Hematopoietic multipotent progenitor cell treated with erythropoietin and hydrocortisone succinate and interleukin-3 and kit ligand, for 8 days (in vitro differentiated cells): ENCODE measurements at regions not wholly inside any gene's neighbourhood (a gene's known extent, or its start where the extent isn't known, plus 50 kb on each side); places are given as distances from the start of the nearest gene placed in this dataset.
A peak's percentile ranks its signal among the peaks of the same experiment; 100 is the strongest.

ENCODE experiments used
- DNase-seq: peaks from one replicate; pipeline ENCODE4 v3.0.0-alpha.2; 2015

- peak; percentile 25 for DNase-seq
These were observed 164.8 kb downstream of the HAPSTR1 start for GRCh38 chr16:9256196-9256595.

GRCh38 chr16:9257843-9258242, 166.4 kb downstream of the HAPSTR1 start:
- DNase-seq, result no peak

DNA sequence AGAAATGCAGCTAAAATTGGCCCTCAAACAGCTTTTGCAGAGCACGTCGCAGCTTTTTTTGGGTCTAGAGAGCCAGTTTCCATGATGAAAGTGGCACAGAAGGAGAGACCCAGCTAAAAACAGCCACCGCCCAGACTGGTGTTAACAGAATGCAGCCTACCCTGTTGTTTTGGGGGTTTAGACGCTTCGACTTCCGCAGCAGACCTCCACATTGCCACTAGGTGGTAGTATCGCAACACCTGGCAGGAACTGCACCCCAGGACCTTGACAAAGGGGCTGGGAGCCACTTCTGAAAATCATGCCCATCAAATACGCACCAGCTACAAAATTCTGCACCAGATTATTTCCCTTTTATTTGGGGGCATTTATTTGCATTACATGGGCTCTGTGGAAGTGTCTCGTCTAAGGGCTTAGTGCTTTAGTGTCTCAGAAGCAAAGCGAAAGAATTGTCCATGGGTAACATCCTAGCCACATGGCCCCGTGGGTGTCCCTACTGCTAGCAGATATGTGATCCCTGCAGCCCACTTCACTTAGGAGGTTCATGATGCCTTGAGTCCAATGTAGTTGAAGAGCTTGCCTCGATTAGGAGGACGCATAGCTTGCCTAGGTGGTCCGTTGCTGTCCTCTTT, 167.1 kb downstream of the HAPSTR1 start:
- peak; percentile 24 for DNase-seq

- no peak for DNase-seq
These were observed 168.6 kb downstream of the HAPSTR1 start for GRCh38 chr16:9259914-9260608.

DNA sequence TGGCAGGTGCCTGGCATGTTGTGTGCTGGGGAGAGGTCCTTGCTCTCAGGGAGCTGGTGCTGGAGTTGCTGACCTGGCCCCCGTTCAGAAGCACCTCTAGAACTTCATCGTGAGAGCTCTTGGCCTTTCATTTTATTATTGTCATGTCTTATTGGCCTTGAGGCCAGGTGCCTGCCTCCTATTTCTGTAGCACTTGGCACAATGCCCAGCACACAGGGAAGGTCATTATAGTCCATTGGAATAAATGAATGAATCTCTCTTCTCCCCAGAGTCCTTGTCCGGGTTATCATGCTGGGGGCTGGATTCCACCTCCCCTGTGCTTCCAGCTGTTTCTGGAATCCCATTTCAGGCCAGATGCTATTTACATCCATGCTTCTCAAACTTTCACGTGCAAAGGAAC, 169.2 kb downstream of the HAPSTR1 start:
- no peak for DNase-seq

- DNase-seq, result no peak
These were observed 169.9 kb downstream of the HAPSTR1 start for GRCh38 chr16:9261376-9261775.

DNA sequence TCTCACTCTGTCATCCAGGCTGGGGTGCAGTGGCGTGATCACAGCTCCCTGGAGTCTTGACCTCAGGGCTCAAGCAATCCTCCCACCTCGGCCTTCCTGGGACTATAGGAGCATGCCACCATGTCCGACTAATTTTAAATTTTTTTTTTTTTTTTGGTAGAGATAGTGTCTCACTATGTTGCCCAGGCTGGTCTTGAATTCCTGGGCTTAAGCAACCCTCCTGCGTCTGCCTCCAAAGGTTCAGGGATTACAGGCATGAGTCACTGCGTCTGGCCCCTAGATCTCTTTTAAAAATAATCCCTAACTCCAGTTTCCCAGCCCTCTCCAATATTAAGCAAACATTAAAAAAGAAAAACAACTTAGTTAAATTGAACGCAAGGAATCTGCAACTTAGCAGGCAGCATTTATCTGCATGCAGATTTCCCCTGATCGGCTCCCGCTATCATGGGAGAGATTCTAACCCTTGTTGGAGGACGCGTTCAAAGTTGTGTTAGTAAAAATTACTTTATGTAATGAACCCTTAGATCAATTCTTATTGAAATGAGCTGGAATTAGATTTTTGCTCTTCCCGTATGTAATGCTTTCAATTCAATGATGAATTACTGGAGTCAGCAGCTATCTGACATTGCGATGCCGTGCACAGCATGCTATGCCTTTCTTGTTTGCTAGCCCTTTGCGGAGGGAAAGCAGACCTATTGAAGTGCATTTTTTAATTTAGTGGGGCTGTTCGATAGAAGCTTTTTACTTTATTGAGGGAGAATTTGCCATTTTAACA, 171.7 kb downstream of the HAPSTR1 start:
- no peak for DNase-seq

GRCh38 chr16:9264067-9264466, 172.6 kb downstream of the HAPSTR1 start:
- no peak for DNase-seq

DNA sequence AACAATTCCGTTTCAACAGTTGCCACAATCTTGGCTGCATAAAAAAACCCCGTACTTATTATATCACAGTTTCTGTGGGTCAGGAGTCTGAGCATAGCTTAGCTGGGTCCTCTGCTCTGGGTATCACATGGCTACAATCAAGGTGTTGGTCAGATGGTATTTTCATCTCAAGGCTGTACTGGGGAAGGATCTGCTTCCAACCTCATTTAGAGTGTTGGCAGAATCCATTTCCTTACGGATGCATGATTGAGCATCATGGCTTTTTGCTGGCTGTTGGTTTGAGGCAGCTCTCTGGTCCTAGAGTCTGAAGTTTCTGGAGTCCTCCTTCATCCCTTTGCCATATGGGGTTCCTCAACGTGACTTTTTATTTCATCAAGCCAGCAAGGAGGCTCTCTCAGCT, 177.0 kb downstream of the HAPSTR1 start:
- no peak for DNase-seq

- no peak for DNase-seq
These were observed 179.0 kb downstream of the HAPSTR1 start for GRCh38 chr16:9270424-9270823.

DNA sequence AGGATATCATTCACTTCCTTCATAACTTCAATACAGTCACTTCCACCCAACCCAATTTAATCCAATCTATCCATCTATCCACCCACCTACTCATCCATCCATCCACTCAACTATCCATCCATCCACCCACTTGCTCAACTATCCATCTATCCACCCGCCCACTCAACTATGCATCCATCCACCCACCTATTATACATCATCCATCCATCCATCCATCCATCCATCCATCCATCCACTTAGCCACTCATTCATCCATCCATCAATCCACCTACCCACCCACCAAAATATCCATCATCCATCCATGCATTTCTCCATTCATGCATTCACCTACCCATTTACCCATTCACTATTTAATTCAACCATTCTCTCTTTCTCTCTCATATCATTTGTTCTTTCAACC, 179.5 kb downstream of the HAPSTR1 start:
- no peak for DNase-seq

DNA sequence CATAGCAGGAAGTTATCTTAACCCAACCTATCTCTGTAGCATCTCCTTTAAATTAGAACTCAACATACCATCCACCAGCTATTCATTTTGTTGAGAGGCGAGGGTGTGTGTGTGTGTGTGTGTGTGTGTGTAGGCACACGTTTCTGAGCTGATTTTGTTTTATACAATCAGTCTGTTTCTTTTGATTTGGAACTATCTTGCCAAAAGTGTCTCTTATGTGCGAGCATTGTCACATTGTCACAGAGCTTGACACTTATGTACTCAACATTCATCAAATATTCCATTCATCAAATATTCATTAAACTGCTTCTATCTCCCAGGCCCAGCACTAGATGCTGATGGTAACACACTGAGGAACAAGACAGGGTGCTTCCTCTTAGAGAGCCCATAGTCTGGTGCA, 180.4 kb downstream of the HAPSTR1 start:
- no peak for DNase-seq

GRCh38 chr16:9275377-9275776, 183.9 kb downstream of the HAPSTR1 start:
- DNase-seq, result no peak

- no peak for DNase-seq
These were observed 184.4 kb downstream of the HAPSTR1 start for GRCh38 chr16:9275816-9276354.

DNA sequence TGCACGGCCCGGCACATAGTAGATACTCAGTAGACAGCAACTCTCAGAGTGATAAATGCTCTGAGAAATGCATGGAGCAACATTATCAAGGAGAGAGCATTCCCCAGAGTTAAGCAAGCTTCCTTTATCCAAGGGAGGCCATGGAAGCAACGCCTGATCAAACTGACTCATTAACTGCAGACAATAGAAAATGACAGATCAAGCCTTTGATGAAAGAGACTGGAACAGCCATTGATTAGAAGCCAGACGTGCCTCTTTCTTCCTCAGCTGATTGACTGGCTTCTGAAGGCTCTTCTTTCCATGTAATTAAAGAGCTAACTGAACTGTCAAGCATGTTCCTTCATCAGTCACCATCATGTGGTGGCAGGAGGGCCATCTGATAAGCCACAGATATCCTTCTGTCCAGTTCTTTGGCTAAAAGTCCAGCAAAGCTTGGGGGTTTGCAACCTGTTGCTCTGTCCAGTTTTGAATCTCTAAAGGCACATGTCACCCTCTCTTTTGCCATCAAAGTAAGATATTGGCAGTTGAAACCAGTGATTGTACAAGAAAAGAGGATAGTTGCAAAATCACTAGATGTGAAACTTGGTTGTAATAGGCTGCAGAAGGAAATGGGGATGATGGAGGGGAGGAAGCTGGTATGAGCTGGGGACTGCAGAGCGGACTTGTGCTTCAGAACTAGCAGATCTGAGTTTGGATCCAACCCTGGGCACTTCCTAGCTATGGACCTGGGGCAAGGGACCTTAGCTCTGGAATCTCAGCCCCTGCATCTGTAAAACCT, 188.0 kb downstream of the HAPSTR1 start:
- DNase-seq, result no peak

- DNase-seq, result no peak
These were observed 188.6 kb downstream of the HAPSTR1 start for GRCh38 chr16:9280069-9280466.

DNA sequence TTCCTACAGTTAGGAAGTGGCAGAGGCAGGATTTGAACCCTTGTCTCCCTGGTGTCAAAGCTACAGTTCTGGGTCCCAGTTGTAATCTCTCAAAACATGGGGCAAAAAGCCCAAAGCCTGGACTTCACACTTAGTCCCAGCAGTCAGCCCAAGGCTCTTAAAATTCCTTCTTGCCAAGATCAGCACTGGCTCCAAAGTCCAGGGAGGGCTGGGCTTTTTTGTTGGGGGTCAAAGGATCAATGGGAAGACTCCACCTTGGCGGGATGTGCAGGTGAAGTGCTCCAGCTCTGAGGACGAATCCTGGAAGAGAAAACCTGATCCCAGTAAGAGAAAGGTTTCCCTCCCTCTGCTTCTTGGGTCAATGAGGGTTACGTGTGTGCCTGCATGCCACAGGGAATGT, 195.5 kb downstream of the HAPSTR1 start:
- no peak for DNase-seq

GRCh38 chr16:9296271-9296590, 204.8 kb downstream of the HAPSTR1 start:
- DNase-seq, result no peak

GRCh38 chr16:9297437-9298113, 206.1 kb downstream of the HAPSTR1 start:
- peak; percentile 4 for DNase-seq

DNA sequence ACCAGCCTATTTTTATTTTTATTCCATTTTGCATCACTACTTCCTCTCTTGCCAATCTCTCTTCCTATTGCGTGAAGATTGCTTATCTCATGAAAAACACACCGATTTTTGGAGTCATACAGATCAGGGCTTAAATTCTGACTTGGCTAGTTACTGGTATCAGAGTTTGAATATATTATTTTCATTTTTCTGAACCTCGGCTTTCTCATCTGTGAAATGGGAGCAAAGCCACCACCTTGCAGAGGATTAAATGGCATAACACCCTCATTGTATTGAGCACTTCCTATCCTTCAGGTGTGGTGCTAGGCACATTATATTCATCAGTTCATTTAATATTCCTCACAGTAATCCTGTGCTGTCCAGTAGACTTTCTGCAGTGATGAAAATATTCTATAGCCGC, 208.8 kb downstream of the HAPSTR1 start:
- no peak for DNase-seq

GRCh38 chr16:9302072-9302471, 210.6 kb downstream of the HAPSTR1 start:
- no peak for DNase-seq

GRCh38 chr16:9306753-9307152, 215.3 kb downstream of the HAPSTR1 start:
- DNase-seq, result no peak

DNA sequence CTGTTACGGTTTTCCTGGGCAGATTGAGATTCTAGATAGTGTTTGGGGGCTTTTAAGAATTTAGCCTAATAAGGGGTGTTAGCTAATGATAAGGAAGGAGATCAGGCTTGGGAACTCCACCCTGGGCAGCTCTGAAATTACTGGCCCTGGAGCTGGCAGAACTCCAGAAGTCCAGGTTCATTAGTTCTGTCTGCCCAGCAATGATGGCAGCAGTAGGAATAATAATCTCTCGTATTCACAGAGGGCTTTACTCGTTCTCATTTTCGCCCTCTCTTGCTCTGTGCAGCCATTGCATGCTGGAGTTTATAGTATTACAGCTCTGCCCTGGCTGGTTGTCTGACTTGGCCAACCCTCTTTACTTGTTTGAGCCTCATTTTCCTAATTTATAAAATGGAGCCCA, 216.0 kb downstream of the HAPSTR1 start:
- DNase-seq, result no peak
